Esophagus muscularis mucosa (tissue), 4 donors: ENCODE measurements at regions not wholly inside any gene's neighbourhood (a gene's known extent, or its start where the extent isn't known, plus 50 kb on each side); places are given as distances from the start of the nearest gene placed in this dataset.

Experiments used
- EP300 ChIP-seq: sonication (generic); formaldehyde crosslinking; IDR thresholded peaks from one replicate; pipeline ENCODE4 v1.6.1; 2017; ENCODE audit warnings: antibody characterized with exemption
- POLR2A ChIP-seq: fragments of 450-650 bp; IDR thresholded peaks from one replicate; pipeline ENCODE4 v1.6.1; 2017; ENCODE audit warnings: antibody characterized with exemption, moderate library complexity, mild to moderate bottlenecking, low read depth
- POLR2AphosphoS5 ChIP-seq, 2 donors: sonication (generic); formaldehyde crosslinking; IDR thresholded peaks; one replicate each; pipeline ENCODE4 v1.6.1; 2017; ENCODE audit warnings: antibody characterized with exemption in 2 of 2
- TF ChIP-seq, protein P1 (sequence below), 3 experiments: fragments of 200-600 bp in 2 of 3; fragments of 450-650 bp in 1 of 3; sonication (generic) in 2 of 3; IDR thresholded peaks; one replicate each; pipeline ENCODE4 v1.5.1; 2017 to 2019; ENCODE audit warnings: antibody characterized with exemption in 3 of 3, mild to moderate bottlenecking in 2 of 3, moderate library complexity in 1 of 3

GRCh38 chr3:18809640-18810305 is 338.5 kb upstream of the KCNH8 start:
- TF ChIP-seq, protein P1, sequence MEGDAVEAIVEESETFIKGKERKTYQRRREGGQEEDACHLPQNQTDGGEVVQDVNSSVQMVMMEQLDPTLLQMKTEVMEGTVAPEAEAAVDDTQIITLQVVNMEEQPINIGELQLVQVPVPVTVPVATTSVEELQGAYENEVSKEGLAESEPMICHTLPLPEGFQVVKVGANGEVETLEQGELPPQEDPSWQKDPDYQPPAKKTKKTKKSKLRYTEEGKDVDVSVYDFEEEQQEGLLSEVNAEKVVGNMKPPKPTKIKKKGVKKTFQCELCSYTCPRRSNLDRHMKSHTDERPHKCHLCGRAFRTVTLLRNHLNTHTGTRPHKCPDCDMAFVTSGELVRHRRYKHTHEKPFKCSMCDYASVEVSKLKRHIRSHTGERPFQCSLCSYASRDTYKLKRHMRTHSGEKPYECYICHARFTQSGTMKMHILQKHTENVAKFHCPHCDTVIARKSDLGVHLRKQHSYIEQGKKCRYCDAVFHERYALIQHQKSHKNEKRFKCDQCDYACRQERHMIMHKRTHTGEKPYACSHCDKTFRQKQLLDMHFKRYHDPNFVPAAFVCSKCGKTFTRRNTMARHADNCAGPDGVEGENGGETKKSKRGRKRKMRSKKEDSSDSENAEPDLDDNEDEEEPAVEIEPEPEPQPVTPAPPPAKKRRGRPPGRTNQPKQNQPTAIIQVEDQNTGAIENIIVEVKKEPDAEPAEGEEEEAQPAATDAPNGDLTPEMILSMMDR (IDR thresholded peaks at IDR 0.05): no peak
- TF ChIP-seq POLR2A: no peak
- no peak for TF ChIP-seq POLR2AphosphoS5 (IDR thresholded peaks at IDR 0.05)
- no peak for TF ChIP-seq EP300
